DOHH2 (cell line): ENCODE measurements at regions not wholly inside any gene's neighbourhood (a gene's known extent, or its start where the extent isn't known, plus 50 kb on each side); places are given as distances from the start of the nearest gene placed in this dataset.

Experiments
- H3F3A ChIP-seq: fragments of 200-600 bp; sonication (generic), shearing (Covaris generic); 2 replicates; pipeline ENCODE4 v1.6.0; 2016; ENCODE audit warnings: antibody characterized with exemption, mild to moderate bottlenecking; ENCODE audit not compliant: control insufficient read depth, insufficient read depth
- H3K27ac ChIP-seq: fragments of 200-600 bp; sonication (generic); 2 replicates; pipeline ENCODE4 v1.5.1; 2014; ENCODE audit warnings: low read depth, mild to moderate bottlenecking, low read length, moderate library complexity
- H3K27me3 ChIP-seq: fragments of 200-600 bp; sonication (generic); 2 replicates; pipeline ENCODE4 v1.6.1; 2014; ENCODE audit warnings: mild to moderate bottlenecking, low read length, mixed read lengths; ENCODE audit not compliant: control insufficient read depth
- H3K36me3 ChIP-seq: fragments of 200-600 bp; sonication (generic); 2 replicates; pipeline ENCODE4 v1.6.1; 2014; ENCODE audit warnings: mild to moderate bottlenecking, low read length, moderate library complexity, mixed read lengths; ENCODE audit not compliant: control insufficient read depth
- H3K4me1 ChIP-seq: fragments of 200-600 bp; sonication (generic); 2 replicates; pipeline ENCODE4 v1.6.1; 2014; ENCODE audit warnings: mild to moderate bottlenecking, low read length, mixed read lengths; ENCODE audit not compliant: control insufficient read depth
- H3K4me2 ChIP-seq: fragments of 200-600 bp; sonication (generic); 2 replicates; pipeline ENCODE4 v1.6.0; 2014; ENCODE audit warnings: mild to moderate bottlenecking, low read length, moderate library complexity
- H3K4me3 ChIP-seq: fragments of 200-600 bp; sonication (generic); 2 replicates; pipeline ENCODE4 v1.5.1; 2014; ENCODE audit warnings: mild to moderate bottlenecking, low read length, mixed read lengths
- H3K79me2 ChIP-seq: fragments of 200-600 bp; sonication (generic); 2 replicates; pipeline ENCODE4 v1.6.1; 2014; ENCODE audit warnings: mild to moderate bottlenecking, low read length, mixed read lengths; ENCODE audit not compliant: control insufficient read depth
- H3K9me2 ChIP-seq: fragments of 200-600 bp; sonication (generic); replicated peaks from 2 replicates; pipeline ENCODE4 v1.6.1; 2014; ENCODE audit warnings: mild to moderate bottlenecking, low read length, mixed read lengths; ENCODE audit not compliant: control insufficient read depth
- H3K9me3 ChIP-seq: fragments of 200-600 bp; sonication (generic); 2 replicates; pipeline ENCODE4 v1.6.1; 2014; ENCODE audit warnings: antibody characterized with exemption, low read length, mixed read lengths; ENCODE audit not compliant: control insufficient read depth, insufficient read depth
- H4K20me1 ChIP-seq: fragments of 200-600 bp; sonication (generic); 2 replicates; pipeline ENCODE4 v1.6.0; 2014; ENCODE audit warnings: low read depth, mild to moderate bottlenecking, antibody characterized with exemption, low read length, moderate library complexity; ENCODE audit not compliant: control insufficient read depth, insufficient read depth
- EZH2phosphoT487 ChIP-seq: fragments of 200-600 bp; sonication (generic); IDR thresholded peaks from 2 replicates; pipeline ENCODE4 v1.6.1; 2017; ENCODE audit warnings: borderline replicate concordance, mild to moderate bottlenecking, antibody characterized with exemption, low read length, moderate library complexity, mixed read lengths
- TF ChIP-seq, protein P1 (sequence below): fragments of 200-600 bp; sonication (generic); IDR thresholded peaks from one replicate; pipeline ENCODE4 v1.5.1; 2014; ENCODE audit warnings: antibody characterized with exemption, mild to moderate bottlenecking, low read depth, low read length; ENCODE audit not compliant: poor library complexity, severe bottlenecking

DNA sequence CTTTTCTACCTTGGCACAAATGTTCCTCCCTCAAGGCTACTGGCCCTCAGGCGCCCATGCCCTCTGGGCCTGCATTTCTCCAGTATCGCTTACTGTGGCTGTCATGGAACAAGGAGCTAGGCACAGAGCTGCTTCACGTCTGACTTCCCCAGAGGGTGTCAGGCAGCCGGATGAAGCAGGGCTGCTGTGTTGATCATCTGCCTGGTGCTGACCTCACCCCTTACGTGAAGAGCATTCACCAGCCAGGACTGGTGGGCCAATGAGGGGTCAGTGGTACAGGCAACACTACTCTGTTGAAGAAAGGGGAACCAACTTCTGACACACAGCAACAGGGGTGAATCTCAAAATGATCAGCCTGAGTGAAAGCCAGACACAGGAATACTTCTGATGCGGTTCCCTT lies 215.5 kb upstream of the GALNT2 start:
- H3K36me3 ChIP-seq: no peaks in the 10 kb centered on the region
- no peaks in the 10 kb centered on the region for H3K9me2 ChIP-seq
- H3K9me3 ChIP-seq: no peaks in the 10 kb centered on the region
- no peaks in the 10 kb centered on the region for H4K20me1 ChIP-seq
- no peak overlapping the region for H3K4me3 ChIP-seq
- no peak overlapping the region for H3K27ac ChIP-seq
- TF ChIP-seq, protein P1, sequence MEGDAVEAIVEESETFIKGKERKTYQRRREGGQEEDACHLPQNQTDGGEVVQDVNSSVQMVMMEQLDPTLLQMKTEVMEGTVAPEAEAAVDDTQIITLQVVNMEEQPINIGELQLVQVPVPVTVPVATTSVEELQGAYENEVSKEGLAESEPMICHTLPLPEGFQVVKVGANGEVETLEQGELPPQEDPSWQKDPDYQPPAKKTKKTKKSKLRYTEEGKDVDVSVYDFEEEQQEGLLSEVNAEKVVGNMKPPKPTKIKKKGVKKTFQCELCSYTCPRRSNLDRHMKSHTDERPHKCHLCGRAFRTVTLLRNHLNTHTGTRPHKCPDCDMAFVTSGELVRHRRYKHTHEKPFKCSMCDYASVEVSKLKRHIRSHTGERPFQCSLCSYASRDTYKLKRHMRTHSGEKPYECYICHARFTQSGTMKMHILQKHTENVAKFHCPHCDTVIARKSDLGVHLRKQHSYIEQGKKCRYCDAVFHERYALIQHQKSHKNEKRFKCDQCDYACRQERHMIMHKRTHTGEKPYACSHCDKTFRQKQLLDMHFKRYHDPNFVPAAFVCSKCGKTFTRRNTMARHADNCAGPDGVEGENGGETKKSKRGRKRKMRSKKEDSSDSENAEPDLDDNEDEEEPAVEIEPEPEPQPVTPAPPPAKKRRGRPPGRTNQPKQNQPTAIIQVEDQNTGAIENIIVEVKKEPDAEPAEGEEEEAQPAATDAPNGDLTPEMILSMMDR: no peak
- no peak for TF ChIP-seq EZH2phosphoT487
- no peaks in the 10 kb centered on the region for H3F3A ChIP-seq
- H3K79me2 ChIP-seq: no peaks in the 10 kb centered on the region
- H3K4me2 ChIP-seq: no peak overlapping the region
- peaks cover 12% of the 10 kb centered on the region for H3K4me1 ChIP-seq
- H3K27me3 ChIP-seq: no peaks in the 10 kb centered on the region

DNA sequence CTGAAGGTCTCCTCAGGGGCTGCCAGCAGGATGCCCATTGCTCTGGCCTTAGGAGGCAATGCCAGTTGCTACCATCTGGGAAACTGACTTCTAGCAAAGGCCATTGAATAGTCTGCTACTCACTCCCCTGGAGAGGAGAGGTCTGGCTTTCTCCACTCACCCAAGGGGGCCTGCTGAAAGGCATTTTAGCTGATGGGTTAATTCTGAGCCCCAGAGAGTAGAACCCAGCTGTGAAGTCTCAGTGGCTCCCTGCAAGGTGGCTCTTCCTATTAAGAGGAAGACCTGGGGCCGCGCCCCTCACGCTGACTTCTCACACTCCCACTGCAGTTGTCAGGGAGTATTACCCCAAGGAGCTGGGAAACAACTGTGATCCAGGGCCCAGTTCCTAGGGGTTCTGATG lies 213.3 kb upstream of the GALNT2 start:
- no peak overlapping the region for H3K4me2 ChIP-seq
- H3K9me2 ChIP-seq: no peaks in the 10 kb centered on the region
- H3K79me2 ChIP-seq: no peaks in the 10 kb centered on the region
- H4K20me1 ChIP-seq: no peaks in the 10 kb centered on the region
- H3F3A ChIP-seq: no peaks in the 10 kb centered on the region
- H3K27ac ChIP-seq: no peak overlapping the region
- H3K4me1 ChIP-seq: peaks cover 15% of the 10 kb centered on the region
- no peak overlapping the region for H3K4me3 ChIP-seq
- no peak for TF ChIP-seq EZH2phosphoT487
- TF ChIP-seq, protein P1: no peak
- no peaks in the 10 kb centered on the region for H3K9me3 ChIP-seq
- no peaks in the 10 kb centered on the region for H3K36me3 ChIP-seq
- H3K27me3 ChIP-seq: no peaks in the 10 kb centered on the region

DNA sequence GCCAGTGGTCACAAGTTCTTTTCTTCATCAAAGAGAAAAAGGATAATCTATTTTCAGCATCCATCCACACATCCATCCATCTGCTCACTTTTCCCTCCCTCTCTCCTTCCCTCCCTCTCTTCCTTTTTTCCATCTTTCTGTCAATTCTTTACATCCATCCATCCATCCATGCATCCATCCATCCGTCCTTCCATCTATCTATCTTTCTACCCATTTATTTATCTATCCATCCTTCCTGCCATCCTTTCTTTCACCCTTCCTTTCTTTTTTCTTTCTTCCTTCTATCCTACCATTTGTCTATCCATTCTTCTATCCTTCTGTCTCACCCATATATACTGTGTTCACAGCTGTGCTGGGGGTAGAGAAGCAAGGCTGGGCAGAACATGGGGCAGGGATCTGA lies 212.4 kb upstream of the GALNT2 start:
- Histone ChIP-seq H3K4me1 (peaks cover 15% of the 10 kb centered on the region), H3F3A (no peaks in the 10 kb centered on the region), H4K20me1 (no peaks in the 10 kb centered on the region), H3K9me3 (no peaks in the 10 kb centered on the region), H3K4me3 (no peak overlapping the region), H3K27ac (no peak overlapping the region), H3K4me2 (no peak overlapping the region), H3K27me3 (no peaks in the 10 kb centered on the region), H3K9me2 (no peaks in the 10 kb centered on the region), H3K79me2 (no peaks in the 10 kb centered on the region), H3K36me3 (no peaks in the 10 kb centered on the region)
- TF ChIP-seq, protein P1: no peak
- TF ChIP-seq EZH2phosphoT487: no peak
